GM18907 (cell line): ENCODE measurements at regions not wholly inside any gene's neighbourhood (a gene's known extent, or its start where the extent isn't known, plus 50 kb on each side); places are given as distances from the start of the nearest gene placed in this dataset.

ENCODE experiments used
- ATAC-seq: cut with Tn5 transposase; IDR thresholded peaks from one replicate; pipeline ENCODE4 v1.9.1; 2021; ENCODE audit warnings: mild to moderate bottlenecking, moderate library complexity; ENCODE audit not compliant: unreplicated experiment

GRCh38 chr7:18235819-18236218, 208.2 kb upstream of the PRPS1L1 start:
- no peak for ATAC-seq

GRCh38 chr7:18239212-18239611, 211.6 kb upstream of the PRPS1L1 start:
- no peak for ATAC-seq

- no peak for ATAC-seq
Observed at GRCh38 chr7:18241543-18242231, 214.0 kb upstream of the PRPS1L1 start.

- no peak for ATAC-seq
Observed at GRCh38 chr7:18243731-18244130, 216.1 kb upstream of the PRPS1L1 start.

GRCh38 chr7:18250133-18250532, 222.5 kb upstream of the PRPS1L1 start:
- ATAC-seq = no peak

- ATAC-seq = no peak
Observed at GRCh38 chr7:18257711-18258110, 230.1 kb upstream of the PRPS1L1 start.

- no peak for ATAC-seq
Observed at GRCh38 chr7:18262058-18262457, 233.5 kb upstream of the HDAC9 start.

GRCh38 chr7:18265611-18266281, 229.8 kb upstream of the HDAC9 start:
- no peak for ATAC-seq

GRCh38 chr7:18268571-18268970, 227.0 kb upstream of the HDAC9 start:
- no peak for ATAC-seq

GRCh38 chr7:18276380-18276779, 219.2 kb upstream of the HDAC9 start:
- ATAC-seq = no peak

- ATAC-seq = no peak
Observed at GRCh38 chr7:18278316-18278715, 217.2 kb upstream of the HDAC9 start.

GRCh38 chr7:18283045-18283444, 212.5 kb upstream of the HDAC9 start:
- ATAC-seq = no peak

- ATAC-seq = no peak
Observed at GRCh38 chr7:18287482-18287881, 208.1 kb upstream of the HDAC9 start.

- no peak for ATAC-seq
Observed at GRCh38 chr7:18288322-18289037, 207.1 kb upstream of the HDAC9 start.

- peak; percentile 10 for ATAC-seq
Observed at GRCh38 chr7:18289788-18290187, 205.8 kb upstream of the HDAC9 start.

GRCh38 chr7:18290223-18290622, 205.3 kb upstream of the HDAC9 start:
- ATAC-seq = peak; percentile 88

- peak; percentile 31 for ATAC-seq
Observed at GRCh38 chr7:18290865-18291264, 204.7 kb upstream of the HDAC9 start.

GRCh38 chr7:18292584-18292983, 203.0 kb upstream of the HDAC9 start:
- no peak for ATAC-seq

GRCh38 chr7:18293759-18294158, 201.8 kb upstream of the HDAC9 start:
- ATAC-seq = no peak

GRCh38 chr7:18294411-18294810, 201.1 kb upstream of the HDAC9 start:
- ATAC-seq = no peak

- no peak for ATAC-seq
Observed at GRCh38 chr7:18295781-18296423, 199.6 kb upstream of the HDAC9 start.

- no peak for ATAC-seq
Observed at GRCh38 chr7:18302097-18302496, 193.5 kb upstream of the HDAC9 start.
